ENCODE measurements at regions not wholly inside any gene's neighbourhood (a gene's known extent, or its start where the extent isn't known, plus 50 kb on each side); places are given as distances from the start of the nearest gene placed in this dataset.

DNA sequence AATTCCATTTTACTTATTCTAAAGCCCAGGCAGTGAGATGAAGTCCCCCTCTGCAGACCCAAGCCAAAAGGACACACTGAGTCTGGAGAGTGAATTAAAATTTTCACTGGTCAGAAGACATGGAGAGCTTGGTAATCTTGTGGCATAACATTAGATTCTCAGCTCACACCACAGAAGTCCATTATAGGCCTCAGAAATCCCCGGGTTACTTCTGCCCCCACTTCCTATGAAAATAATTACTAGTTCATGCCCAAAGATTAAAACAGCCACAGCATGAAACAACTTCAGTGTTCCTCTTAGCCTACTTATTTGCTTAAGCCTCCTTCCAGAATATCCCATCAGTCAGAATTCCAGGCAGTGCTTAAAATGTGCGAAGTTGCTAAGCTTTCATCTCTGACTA is 123.3 kb downstream of the ZC3H11B start:
- no peak for DNase-seq
- in situ Hi-C loops (cut with HindIII; ENCODE audit: low pct_ligation_motif_present, low pct_unique_long_range_greater_than_20kb, low sequenced_read_pairs): no loop called here

DNA sequence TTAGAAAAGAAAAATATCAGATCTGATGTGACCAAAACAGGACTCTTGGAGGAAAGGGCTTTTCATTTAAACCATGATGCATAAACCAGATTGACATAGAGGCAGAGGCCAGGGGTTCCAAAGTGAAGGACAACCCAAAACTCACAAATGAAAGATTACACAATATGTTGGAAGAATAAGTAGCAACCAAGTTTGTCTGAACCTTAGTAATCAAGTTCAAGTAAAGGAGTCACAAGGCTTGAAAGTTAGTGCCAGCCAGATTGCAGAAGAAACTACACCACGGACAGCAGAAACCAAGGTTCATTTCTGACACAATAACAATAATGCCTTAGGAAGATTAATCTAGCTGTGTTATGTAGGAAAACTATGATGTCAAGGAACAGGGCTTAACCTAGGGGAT is 124.6 kb downstream of the ZC3H11B start:
- in situ Hi-C loops (cut with HindIII; ENCODE audit: low pct_ligation_motif_present, low pct_unique_long_range_greater_than_20kb, low sequenced_read_pairs): no loop called here
- no peak for DNase-seq

DNA sequence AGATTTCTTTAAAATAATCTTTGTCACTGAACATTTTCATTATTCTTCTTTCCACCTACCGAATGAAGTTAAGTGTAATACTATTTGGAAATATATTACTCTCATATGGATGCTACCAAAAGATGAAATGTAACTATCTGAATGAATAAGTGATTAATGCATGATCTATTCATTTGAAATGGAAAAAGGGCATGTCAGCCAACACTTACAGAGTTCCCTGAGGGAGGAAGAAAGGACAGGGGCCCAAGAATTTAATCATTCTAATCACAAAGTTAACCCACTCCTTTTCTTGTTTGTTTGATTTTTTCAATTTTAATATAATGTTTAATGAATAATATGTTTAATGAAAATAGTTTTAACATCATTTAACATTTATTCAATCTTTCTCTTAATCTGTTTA is 129.4 kb downstream of the ZC3H11B start:
- in situ Hi-C loops (cut with HindIII; ENCODE audit: low pct_ligation_motif_present, low pct_unique_long_range_greater_than_20kb, low sequenced_read_pairs): no loop called here
- DNase-seq: no peak

DNA sequence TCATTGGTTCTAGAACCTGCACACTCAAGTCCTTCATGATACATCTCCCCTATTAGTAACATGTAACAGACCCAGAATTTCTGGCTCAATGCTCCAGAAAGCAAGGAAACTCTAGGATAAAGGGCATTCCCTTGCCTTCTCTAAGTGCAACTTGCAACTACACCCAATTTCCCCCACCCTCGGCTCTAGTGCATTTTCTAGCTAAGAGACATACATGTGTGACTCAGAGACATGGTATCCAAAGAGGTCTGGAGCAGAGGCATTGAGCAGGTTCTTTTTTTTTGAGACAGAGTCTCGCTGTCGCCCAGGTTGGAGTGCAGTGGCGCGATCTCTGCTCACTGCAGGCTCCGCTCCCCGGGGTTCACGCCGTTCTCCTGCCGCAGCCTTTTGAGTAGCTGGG is 132.9 kb downstream of the ZC3H11B start:
- DNase-seq: no peak
- in situ Hi-C loops (cut with HindIII; ENCODE audit: low pct_ligation_motif_present, low pct_unique_long_range_greater_than_20kb, low sequenced_read_pairs): no loop called here

DNA sequence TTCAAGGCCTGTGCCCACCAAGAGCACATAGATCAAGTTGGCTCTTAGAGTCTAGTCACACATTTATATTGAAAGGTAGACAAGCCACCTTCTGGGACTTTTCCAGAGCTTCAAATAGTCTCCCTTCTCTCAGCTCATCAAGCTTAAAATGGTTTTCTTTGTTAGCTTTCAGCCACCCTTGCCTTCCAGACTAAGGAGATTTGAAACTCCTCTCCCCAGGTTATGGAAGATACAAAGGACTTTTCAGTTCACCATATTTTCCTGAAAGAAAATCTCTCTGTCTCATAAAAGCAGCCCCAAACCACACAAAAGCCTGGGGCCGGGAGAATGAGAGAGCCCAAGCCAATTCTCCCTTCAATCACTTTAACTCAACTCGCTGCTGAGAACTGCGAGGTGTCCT is 134.1 kb downstream of the ZC3H11B start:
- DNase-seq: no peak
- in situ Hi-C loops (cut with HindIII; ENCODE audit: low pct_ligation_motif_present, low pct_unique_long_range_greater_than_20kb, low sequenced_read_pairs): no loop called here

GRCh38 chr1:219477861-219478260 is 135.0 kb downstream of the ZC3H11B start:
- in situ Hi-C loops (cut with HindIII; ENCODE audit: low pct_ligation_motif_present, low pct_unique_long_range_greater_than_20kb, low sequenced_read_pairs): no loop called here
- no peak for DNase-seq

GRCh38 chr1:219476716-219477115 is 136.2 kb downstream of the ZC3H11B start:
- in situ Hi-C loops (cut with HindIII; ENCODE audit: low pct_ligation_motif_present, low pct_unique_long_range_greater_than_20kb, low sequenced_read_pairs): no loop called here

GRCh38 chr1:219476116-219476515 is 136.8 kb downstream of the ZC3H11B start:
- in situ Hi-C loops (cut with HindIII; ENCODE audit: low pct_ligation_motif_present, low pct_unique_long_range_greater_than_20kb, low sequenced_read_pairs): no loop called here
- DNase-seq: no peak

More at GRCh38 chr1:219476716-219477115, 136.2 kb downstream of the ZC3H11B start:
- DNase-seq: no peak

GRCh38 chr1:219472596-219472995 is 140.3 kb downstream of the ZC3H11B start:
- DNase-seq: no peak
- in situ Hi-C loops (cut with HindIII; ENCODE audit: low pct_ligation_motif_present, low pct_unique_long_range_greater_than_20kb, low sequenced_read_pairs): no loop called here

GRCh38 chr1:219467524-219467923 is 145.4 kb downstream of the ZC3H11B start:
- in situ Hi-C loops (cut with HindIII; ENCODE audit: low pct_ligation_motif_present, low pct_unique_long_range_greater_than_20kb, low sequenced_read_pairs): no loop called here
- DNase-seq: no peak

- no peak for DNase-seq
- in situ Hi-C loops (cut with HindIII; ENCODE audit: low pct_ligation_motif_present, low pct_unique_long_range_greater_than_20kb, low sequenced_read_pairs): no loop called here
Measured at GRCh38 chr1:219466766-219467165, 146.1 kb downstream of the ZC3H11B start.

DNA sequence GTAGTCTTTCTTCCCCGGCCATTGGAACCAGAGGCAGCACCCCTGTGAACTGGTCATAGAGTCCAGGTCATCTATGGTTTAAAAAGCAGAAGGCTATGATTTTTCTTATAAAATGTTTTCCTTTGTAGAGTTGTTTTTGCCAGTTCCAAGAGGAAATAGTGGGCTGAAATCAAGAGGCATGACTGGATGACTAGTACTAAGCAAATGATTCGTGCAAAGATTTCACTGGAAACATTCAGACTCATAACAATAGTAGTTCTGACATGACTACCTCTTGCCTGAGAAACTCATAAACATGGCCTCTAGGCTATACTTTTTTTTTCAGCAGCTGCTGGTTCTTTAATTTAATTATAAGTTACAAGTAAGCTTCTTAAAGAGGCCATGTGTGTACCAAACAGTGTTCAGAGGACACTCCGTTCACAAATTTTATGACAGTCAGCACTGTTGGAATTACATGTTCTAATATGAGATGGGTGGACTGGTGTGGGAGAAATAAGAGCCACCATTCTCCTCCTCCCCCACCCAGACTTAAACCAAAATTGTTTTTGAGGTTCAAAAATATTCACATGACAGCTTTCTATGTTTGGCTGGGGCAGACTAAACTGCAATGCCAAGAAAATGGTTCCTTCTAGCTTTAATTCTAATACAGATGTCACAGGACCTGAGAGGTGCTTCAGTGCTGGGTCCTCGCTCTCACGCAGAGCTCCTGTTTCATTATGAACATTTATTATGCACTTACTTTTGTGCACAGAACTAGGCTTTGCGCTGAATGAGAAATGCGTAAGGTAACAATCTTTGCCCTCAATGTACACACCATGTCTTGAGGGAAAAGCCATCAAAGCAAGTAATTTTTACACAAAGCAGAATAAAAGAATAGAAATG is 147.5 kb downstream of the ZC3H11B start:
- in situ Hi-C loops (cut with HindIII; ENCODE audit: low pct_ligation_motif_present, low pct_unique_long_range_greater_than_20kb, low sequenced_read_pairs): no loop called here
- no peak for DNase-seq

DNA sequence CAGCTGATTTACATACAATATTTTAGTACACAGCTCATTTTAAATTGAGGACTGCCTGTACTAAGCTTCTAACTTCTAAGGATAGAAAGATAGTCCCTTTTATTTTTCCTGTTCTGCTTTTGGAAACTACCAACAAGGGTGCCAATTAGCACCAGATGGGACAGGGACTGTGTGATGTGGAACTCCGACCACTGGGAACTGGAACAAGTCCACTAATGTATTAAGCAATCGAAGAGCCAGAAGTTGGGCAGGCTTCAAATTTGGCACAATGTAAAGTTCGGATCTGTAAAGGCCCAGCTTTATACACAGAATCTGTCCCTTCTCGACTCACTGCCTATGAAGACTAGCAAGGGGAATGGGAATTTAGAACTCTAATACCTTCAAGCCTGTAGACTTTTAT is 149.3 kb downstream of the ZC3H11B start:
- in situ Hi-C loops (cut with HindIII; ENCODE audit: low pct_ligation_motif_present, low pct_unique_long_range_greater_than_20kb, low sequenced_read_pairs): no loop called here
- no peak for DNase-seq

GRCh38 chr1:219461981-219462400 is 150.9 kb downstream of the ZC3H11B start:
- DNase-seq: no peak
- in situ Hi-C loops (cut with HindIII; ENCODE audit: low pct_ligation_motif_present, low pct_unique_long_range_greater_than_20kb, low sequenced_read_pairs): no loop called here

DNA sequence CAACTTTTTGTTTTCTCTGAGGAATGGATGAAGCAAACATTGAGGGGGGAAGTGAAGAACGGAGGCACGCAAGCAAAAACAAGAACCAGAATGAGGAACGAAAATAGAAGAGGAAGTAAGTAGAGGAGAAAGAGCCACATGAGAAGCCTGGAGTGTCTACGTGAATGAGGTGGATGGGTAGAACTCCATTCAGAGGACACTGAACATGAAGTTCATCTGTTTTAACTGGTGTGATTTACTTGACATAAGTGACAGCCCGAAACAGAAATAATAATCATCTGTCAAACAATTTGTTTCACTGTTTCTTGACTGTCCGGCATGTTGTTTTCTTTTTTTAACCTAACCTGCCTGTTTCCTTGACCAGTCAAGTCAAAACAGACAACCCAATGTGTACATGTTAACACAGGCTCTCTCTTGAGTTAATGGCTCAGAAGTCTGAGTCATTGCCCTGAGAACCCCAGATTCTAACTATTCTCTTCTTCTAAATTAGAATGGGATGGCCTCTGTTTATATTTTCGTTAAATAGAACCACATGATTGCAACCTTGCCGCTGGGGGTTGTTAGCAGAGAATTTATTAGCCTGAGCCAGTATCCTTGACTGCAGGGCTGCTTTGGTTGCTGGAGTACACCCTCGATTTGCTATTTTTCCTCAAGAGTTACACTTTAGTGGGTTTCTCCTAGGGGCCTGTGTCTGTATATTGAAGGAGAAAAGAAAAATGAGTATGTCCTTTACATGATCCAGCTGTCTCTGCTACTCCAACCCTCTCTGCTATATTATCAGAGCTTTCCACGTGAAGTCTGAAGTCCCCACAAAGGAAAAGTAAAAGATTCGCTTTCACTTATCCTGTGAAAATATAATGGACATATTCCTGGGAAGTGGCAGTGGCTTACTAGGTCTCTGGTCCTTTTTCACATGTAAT is 151.7 kb downstream of the ZC3H11B start:
- no peak for DNase-seq
- in situ Hi-C loops (cut with HindIII; ENCODE audit: low pct_ligation_motif_present, low pct_unique_long_range_greater_than_20kb, low sequenced_read_pairs): no loop called here

GRCh38 chr1:219460081-219460895 is 152.6 kb downstream of the ZC3H11B start:
- in situ Hi-C loops (cut with HindIII; ENCODE audit: low pct_ligation_motif_present, low pct_unique_long_range_greater_than_20kb, low sequenced_read_pairs): no loop called here
- no peak for DNase-seq

DNA sequence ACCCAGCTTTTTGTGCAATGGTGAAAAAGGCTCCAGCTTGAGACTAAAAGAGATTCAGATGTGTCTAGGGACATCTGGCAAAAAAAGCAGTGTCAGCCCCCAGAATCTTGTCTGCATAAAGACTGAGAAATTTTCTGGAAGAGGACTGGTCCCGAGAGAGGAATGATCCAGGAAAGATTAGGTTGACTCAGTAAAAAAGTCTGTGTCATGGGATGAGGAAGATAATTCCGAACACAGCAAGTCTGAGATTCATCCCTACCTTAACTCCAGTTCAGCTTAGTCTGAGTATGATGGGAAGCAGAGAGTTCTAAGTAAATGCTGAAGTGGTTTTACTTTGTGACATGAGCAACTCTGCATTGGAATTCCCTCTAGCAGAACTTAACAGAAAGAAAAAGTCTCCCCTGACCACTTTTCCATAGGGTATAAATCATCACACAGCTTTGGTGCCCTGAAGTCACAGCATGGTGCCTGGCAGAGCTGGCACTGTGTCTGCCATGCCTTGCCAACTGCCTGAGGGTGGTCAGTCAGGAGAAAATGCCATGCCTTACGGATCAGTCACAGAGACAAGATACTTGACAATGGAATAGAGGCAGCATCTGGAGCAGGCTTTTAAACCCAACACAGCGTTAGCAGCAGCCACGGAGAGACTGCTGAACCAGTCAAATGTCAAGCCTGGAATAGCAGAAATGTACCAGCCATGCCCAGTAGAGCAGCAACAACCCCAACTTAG is 153.4 kb downstream of the ZC3H11B start:
- no peak for DNase-seq
- in situ Hi-C loops (cut with HindIII; ENCODE audit: low pct_ligation_motif_present, low pct_unique_long_range_greater_than_20kb, low sequenced_read_pairs): no loop called here

- DNase-seq: no peak
- in situ Hi-C loops (cut with HindIII; ENCODE audit: low pct_ligation_motif_present, low pct_unique_long_range_greater_than_20kb, low sequenced_read_pairs): no loop called here
Measured at GRCh38 chr1:219446288-219446687, 166.6 kb downstream of the ZC3H11B start.
